GM21717 (cell line): ENCODE measurements at regions not wholly inside any gene's neighbourhood (a gene's known extent, or its start where the extent isn't known, plus 50 kb on each side); places are given as distances from the start of the nearest gene placed in this dataset.
"Not testable (repeated sequence)": the region's sequence is repeated elsewhere in the genome, so short reads cannot be mapped to it uniquely, and the experiment has no call there.

Source experiments
- ATAC-seq: cut with Tn5 transposase; IDR thresholded peaks from one replicate; pipeline ENCODE4 v1.9.1; 2021; ENCODE audit warnings: mild to moderate bottlenecking, moderate library complexity; ENCODE audit not compliant: unreplicated experiment

GRCh38 chr5:110987573-110987972, 83.9 kb upstream of the TSLP start:
- not testable (repeated sequence) for ATAC-seq

DNA sequence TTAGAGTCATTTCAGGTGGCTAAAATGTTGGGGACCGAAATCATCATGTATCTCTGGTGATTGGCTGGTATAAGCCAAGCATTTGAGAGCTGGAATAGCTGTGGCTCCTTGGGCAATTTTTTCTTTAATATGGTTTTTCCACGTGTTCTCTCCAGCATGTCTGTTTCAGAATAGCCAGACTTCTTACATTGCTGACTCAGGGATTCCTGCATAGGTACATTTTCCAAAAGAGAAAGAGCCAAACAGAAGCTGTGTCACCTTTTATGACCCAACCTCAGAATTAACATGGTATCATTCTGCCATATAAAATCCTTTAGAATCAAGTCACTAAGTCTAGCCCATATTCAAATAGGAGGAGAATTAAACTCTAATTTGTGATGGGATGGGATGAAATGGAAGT, 74.8 kb upstream of the TSLP start:
- ATAC-seq: no peak

- no peak for ATAC-seq
Measured at GRCh38 chr5:111002036-111002435, 69.5 kb upstream of the TSLP start.

DNA sequence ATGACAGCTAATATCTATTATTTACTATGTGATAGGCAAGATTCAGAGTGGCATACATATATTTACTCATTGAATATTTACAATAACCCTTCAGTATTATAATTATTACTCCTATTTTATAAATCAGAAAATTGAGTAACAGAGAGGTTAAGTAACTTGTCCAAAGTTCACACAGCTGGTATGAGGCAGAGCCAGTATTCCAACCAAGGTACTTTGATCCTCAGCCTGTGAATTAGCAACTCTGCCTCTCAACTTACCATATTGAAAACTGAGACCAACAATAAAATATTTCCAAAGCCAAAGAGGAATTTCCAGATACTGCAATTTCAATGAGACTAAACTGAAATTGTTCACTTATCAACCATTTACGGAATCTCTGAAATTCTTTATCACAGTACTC, 67.9 kb upstream of the TSLP start:
- no peak for ATAC-seq

GRCh38 chr5:111004291-111004690, 67.2 kb upstream of the TSLP start:
- no peak for ATAC-seq

GRCh38 chr5:111010783-111011182, 60.7 kb upstream of the TSLP start:
- ATAC-seq: no peak

DNA sequence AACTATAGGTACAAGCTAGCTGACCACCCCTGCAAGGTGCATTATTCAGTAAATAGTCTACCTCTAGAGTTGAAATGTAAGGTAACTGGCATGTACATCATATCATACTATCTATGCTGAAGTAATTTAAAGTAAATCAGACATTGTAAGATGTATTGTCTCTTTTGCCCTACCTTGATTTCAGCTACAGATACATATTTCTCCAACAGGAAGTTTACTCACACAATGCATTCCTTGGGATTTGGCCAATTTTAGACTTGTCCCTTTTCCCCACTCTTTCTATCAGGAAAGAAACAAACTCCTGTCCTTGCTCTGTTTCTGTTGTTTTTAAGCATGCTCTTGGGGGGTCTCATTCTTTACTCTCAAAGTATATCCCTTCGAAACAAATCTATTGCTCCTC, 58.5 kb upstream of the TSLP start:
- no peak for ATAC-seq

- ATAC-seq: no peak
Measured at GRCh38 chr5:111016801-111017200, 54.7 kb upstream of the TSLP start.

- no peak for ATAC-seq
Measured at GRCh38 chr5:111017731-111018130, 53.8 kb upstream of the TSLP start.
